ENCODE measurements at regions not wholly inside any gene's neighbourhood (a gene's known extent, or its start where the extent isn't known, plus 50 kb on each side); places are given as distances from the start of the nearest gene placed in this dataset.

DNA sequence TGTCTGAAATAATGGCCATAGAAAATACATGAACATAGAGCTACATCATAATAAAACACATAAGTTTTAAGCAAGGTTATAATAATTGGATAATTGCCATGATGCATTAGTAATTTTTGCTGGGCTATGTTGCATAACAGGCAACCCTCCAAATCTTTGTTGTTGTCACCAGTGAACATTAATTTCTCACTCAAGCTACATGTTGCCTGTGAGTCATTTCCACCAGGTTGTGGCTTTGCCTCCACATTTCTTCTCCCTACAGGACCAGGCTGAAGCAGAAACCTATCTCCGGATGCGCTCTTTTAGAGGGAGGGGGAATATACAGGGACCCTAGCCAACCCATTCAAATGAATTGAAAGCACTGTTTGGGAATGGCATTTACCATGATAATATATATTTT is 347.7 kb downstream of the GABRG1 start:
- WGBS, 2 donors (ENCODE audit: low coverage in 1 of 2), result 92 to 100% methylated on average over 2 of the region's 2 CpGs

GRCh38 chr4:45770958-45771357 is 352.9 kb downstream of the GABRG1 start:
- intact Hi-C loops (cut with DNase I; ENCODE audit: low total_unique reads) (no loop called here), in situ Hi-C loops (cut with MboI; ENCODE audit: low pct_ligation_motif_present in 1 of 4, low pct_unique_long_range_greater_than_20kb in 1 of 4, low sequenced_read_pairs in 3 of 4) (no loop called here)
- H3K27me3 ChIP-seq, result no peaks in the 10 kb centered on the region
- DNase-seq, result no peak
- no peak overlapping the region for H3K27ac ChIP-seq
- no peaks in the 10 kb centered on the region for H3K9me3 ChIP-seq
- no peak overlapping the region for H3K4me3 ChIP-seq
- H3K36me3 ChIP-seq, result no peaks in the 10 kb centered on the region
- H3K4me1 ChIP-seq, result no peaks in the 10 kb centered on the region
- 74 to 82% methylated on average over 3 of the region's 3 CpGs for WGBS, 2 donors (ENCODE audit: low coverage in 1 of 2)
- TF ChIP-seq EP300 (IDR thresholded peaks at IDR 0.05; ENCODE audit: low read depth) (no peak), POLR2AphosphoS5 (IDR thresholded peaks at IDR 0.05) (no peak), POLR2A (IDR thresholded peaks at IDR 0.05) (no peak)
- TF ChIP-seq, protein P1, sequence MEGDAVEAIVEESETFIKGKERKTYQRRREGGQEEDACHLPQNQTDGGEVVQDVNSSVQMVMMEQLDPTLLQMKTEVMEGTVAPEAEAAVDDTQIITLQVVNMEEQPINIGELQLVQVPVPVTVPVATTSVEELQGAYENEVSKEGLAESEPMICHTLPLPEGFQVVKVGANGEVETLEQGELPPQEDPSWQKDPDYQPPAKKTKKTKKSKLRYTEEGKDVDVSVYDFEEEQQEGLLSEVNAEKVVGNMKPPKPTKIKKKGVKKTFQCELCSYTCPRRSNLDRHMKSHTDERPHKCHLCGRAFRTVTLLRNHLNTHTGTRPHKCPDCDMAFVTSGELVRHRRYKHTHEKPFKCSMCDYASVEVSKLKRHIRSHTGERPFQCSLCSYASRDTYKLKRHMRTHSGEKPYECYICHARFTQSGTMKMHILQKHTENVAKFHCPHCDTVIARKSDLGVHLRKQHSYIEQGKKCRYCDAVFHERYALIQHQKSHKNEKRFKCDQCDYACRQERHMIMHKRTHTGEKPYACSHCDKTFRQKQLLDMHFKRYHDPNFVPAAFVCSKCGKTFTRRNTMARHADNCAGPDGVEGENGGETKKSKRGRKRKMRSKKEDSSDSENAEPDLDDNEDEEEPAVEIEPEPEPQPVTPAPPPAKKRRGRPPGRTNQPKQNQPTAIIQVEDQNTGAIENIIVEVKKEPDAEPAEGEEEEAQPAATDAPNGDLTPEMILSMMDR (IDR thresholded peaks at IDR 0.05), result no peak

More for the DNA sequence above, 347.7 kb downstream of the GABRG1 start:
- Histone ChIP-seq H3K27ac (no peak overlapping the region), H3K4me1 (no peaks in the 10 kb centered on the region), H3K36me3 (no peaks in the 10 kb centered on the region), H3K4me3 (no peak overlapping the region), H3K27me3 (no peaks in the 10 kb centered on the region), H3K9me3 (no peaks in the 10 kb centered on the region)
- DNase-seq, result no peak
- in situ Hi-C loops (cut with MboI; ENCODE audit: low pct_ligation_motif_present in 1 of 4, low pct_unique_long_range_greater_than_20kb in 1 of 4, low sequenced_read_pairs in 3 of 4) (no loop called here), intact Hi-C loops (cut with DNase I; ENCODE audit: low total_unique reads) (no loop called here)
- TF ChIP-seq POLR2A (IDR thresholded peaks at IDR 0.05), result no peak
- TF ChIP-seq, protein P1 (IDR thresholded peaks at IDR 0.05), result no peak
- TF ChIP-seq POLR2AphosphoS5 (IDR thresholded peaks at IDR 0.05), result no peak
- TF ChIP-seq EP300 (IDR thresholded peaks at IDR 0.05; ENCODE audit: low read depth), result no peak

DNA sequence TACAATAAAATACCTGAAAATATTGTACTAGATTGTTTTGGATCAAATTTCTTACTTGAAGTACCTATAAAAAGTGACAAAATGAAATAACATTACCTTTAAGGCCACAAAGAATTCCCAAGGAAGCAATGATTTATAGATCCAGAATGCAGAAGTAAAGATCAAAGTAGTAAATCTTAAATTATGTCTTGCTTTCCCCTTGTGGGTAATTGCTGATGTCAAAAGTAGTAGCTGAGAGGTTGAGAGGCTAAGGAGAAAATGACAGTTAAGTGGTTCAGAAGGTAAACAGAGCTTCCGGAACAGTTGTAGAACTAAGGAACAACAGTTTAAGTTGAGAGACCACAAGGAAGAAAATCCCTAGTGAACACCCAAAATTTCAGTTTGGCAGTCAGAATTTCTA is 358.3 kb downstream of the GABRG1 start:
- TF ChIP-seq EP300 (IDR thresholded peaks at IDR 0.05; ENCODE audit: low read depth) (no peak), POLR2AphosphoS5 (IDR thresholded peaks at IDR 0.05) (no peak), POLR2A (IDR thresholded peaks at IDR 0.05) (no peak)
- TF ChIP-seq, protein P1 (IDR thresholded peaks at IDR 0.05), result no peak
- Histone ChIP-seq H3K9me3 (no peaks in the 10 kb centered on the region), H3K4me3 (no peak overlapping the region), H3K27ac (no peak overlapping the region), H3K4me1 (no peaks in the 10 kb centered on the region), H3K27me3 (no peaks in the 10 kb centered on the region), H3K36me3 (no peaks in the 10 kb centered on the region)
- 31 to 56% methylated on average over 1 of the region's 1 CpG for WGBS, 2 donors (ENCODE audit: low coverage in 1 of 2)
- intact Hi-C loops (cut with DNase I; ENCODE audit: low total_unique reads), result no loop called here
- DNase-seq, result no peak
- in situ Hi-C loops (cut with MboI; ENCODE audit: low pct_ligation_motif_present in 1 of 4, low pct_unique_long_range_greater_than_20kb in 1 of 4, low sequenced_read_pairs in 3 of 4), result no loop called here

GRCh38 chr4:45751877-45752530 is 371.9 kb downstream of the GABRG1 start:
- Histone ChIP-seq H3K27ac (no peak overlapping the region), H3K9me3 (no peaks in the 10 kb centered on the region), H3K4me3 (no peak overlapping the region), H3K27me3 (no peaks in the 10 kb centered on the region), H3K4me1 (no peaks in the 10 kb centered on the region), H3K36me3 (no peaks in the 10 kb centered on the region)
- no peak for DNase-seq
- intact Hi-C loops (cut with DNase I; ENCODE audit: low total_unique reads), result no loop called here
- in situ Hi-C loops (cut with MboI; ENCODE audit: low pct_ligation_motif_present in 1 of 4, low pct_unique_long_range_greater_than_20kb in 1 of 4, low sequenced_read_pairs in 3 of 4), result no loop called here
- 55 to 69% methylated on average over 4 of the region's 4 CpGs for WGBS, 2 donors (ENCODE audit: low coverage in 1 of 2)
- TF ChIP-seq, protein P1 (IDR thresholded peaks at IDR 0.05), result no peak
- no peak for TF ChIP-seq POLR2A (IDR thresholded peaks at IDR 0.05)
- no peak for TF ChIP-seq POLR2AphosphoS5 (IDR thresholded peaks at IDR 0.05)
- TF ChIP-seq EP300 (IDR thresholded peaks at IDR 0.05; ENCODE audit: low read depth), result no peak
